Loucy (cell line): ENCODE measurements at regions not wholly inside any gene's neighbourhood (a gene's known extent, or its start where the extent isn't known, plus 50 kb on each side); places are given as distances from the start of the nearest gene placed in this dataset.

ENCODE experiments used
- H2AFZ ChIP-seq: fragments of 200-600 bp; sonication (generic); 2 replicates; pipeline ENCODE4 v1.6.0; 2016; ENCODE audit warnings: antibody characterized with exemption, mild to moderate bottlenecking, low read length, moderate library complexity
- H3F3A ChIP-seq: fragments of 200-600 bp; 2 replicates; pipeline ENCODE4 v1.6.0; 2016; ENCODE audit warnings: antibody characterized with exemption, low read depth, mild to moderate bottlenecking
- H3K27me3 ChIP-seq: fragments of 200-600 bp; sonication (generic); 2 replicates; pipeline ENCODE4 v1.6.1; 2014; ENCODE audit warnings: low read length, mild to moderate bottlenecking; ENCODE audit not compliant: insufficient read depth, poor library complexity, severe bottlenecking
- H3K36me3 ChIP-seq: fragments of 200-600 bp; sonication (generic); 2 replicates; pipeline ENCODE4 v1.6.1; 2016; ENCODE audit warnings: low read length; ENCODE audit not compliant: insufficient read depth
- H3K4me1 ChIP-seq: fragments of 200-600 bp; sonication (generic); 2 replicates; pipeline ENCODE4 v1.5.1; 2014; ENCODE audit warnings: low read length, mild to moderate bottlenecking; ENCODE audit not compliant: insufficient read depth, poor library complexity, severe bottlenecking
- H3K4me2 ChIP-seq: fragments of 200-600 bp; sonication (generic); 2 replicates; pipeline ENCODE4 v1.6.0; 2014; ENCODE audit warnings: antibody characterized with exemption, low read length, low read depth, mild to moderate bottlenecking; ENCODE audit not compliant: poor library complexity, severe bottlenecking
- H3K4me3 ChIP-seq: fragments of 200-600 bp; sonication (generic); 2 replicates; pipeline ENCODE4 v1.5.1; 2014; ENCODE audit warnings: low read length, mild to moderate bottlenecking, mixed read lengths; ENCODE audit not compliant: poor library complexity, severe bottlenecking
- H3K79me2 ChIP-seq: fragments of 200-600 bp; sonication (generic); 2 replicates; pipeline ENCODE4 v1.6.1; 2014; ENCODE audit warnings: low read length; ENCODE audit not compliant: insufficient read depth
- H3K9ac ChIP-seq: fragments of 200-600 bp; sonication (generic); 2 replicates; pipeline ENCODE4 v1.6.0; 2014; ENCODE audit warnings: mild to moderate bottlenecking, low read depth, low read length, moderate library complexity; ENCODE audit not compliant: poor library complexity, severe bottlenecking
- H3K9me2 ChIP-seq: fragments of 200-600 bp; sonication (generic); replicated peaks from 2 replicates; pipeline ENCODE4 v1.6.1; 2016; ENCODE audit warnings: low read depth, low read length, mixed read lengths
- H3K9me3 ChIP-seq: fragments of 200-600 bp; sonication (generic); 2 replicates; pipeline ENCODE4 v1.6.1; 2014; ENCODE audit warnings: mild to moderate bottlenecking, antibody characterized with exemption, low read length, low read depth; ENCODE audit not compliant: insufficient read depth
- H4K20me1 ChIP-seq: fragments of 200-600 bp; sonication (generic); 2 replicates; pipeline ENCODE4 v1.6.0; 2014; ENCODE audit warnings: antibody characterized with exemption, low read length, mild to moderate bottlenecking; ENCODE audit not compliant: insufficient read depth, poor library complexity, severe bottlenecking
- EZH2phosphoT487 ChIP-seq: fragments of 200-600 bp; IDR thresholded peaks from 2 replicates; pipeline ENCODE4 v1.6.1; 2018; ENCODE audit warnings: antibody characterized with exemption, mild to moderate bottlenecking, moderate library complexity, borderline replicate concordance
- TF ChIP-seq, protein P1 (sequence below): fragments of 200-600 bp; sonication (generic); conservative IDR thresholded peaks from 2 replicates; pipeline ENCODE4 v1.5.1; 2014; ENCODE audit warnings: mild to moderate bottlenecking, antibody characterized with exemption, low read length

DNA sequence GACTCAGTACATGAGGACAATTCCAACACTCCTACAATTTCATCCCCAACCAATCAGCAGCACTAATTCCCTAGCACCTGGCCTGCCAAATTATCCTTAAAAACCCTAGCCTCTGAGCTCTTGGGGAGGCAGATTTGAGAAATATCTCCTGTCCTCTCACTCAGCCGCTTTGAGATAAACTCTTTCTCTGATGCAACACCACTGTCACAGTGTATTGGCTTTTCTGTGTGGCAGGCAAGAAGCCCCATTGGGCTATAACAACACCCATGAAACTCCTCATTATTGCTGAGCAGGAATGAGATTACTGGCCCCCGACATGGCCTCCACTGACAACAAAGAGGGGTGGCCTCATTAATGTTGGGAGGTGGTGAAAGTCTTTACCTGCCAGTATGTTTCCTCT, 515.5 kb downstream of the HACE1 start:
- H3K36me3 ChIP-seq = no peaks in the 10 kb centered on the region
- no peaks in the 10 kb centered on the region for H3F3A ChIP-seq
- no peaks in the 10 kb centered on the region for H4K20me1 ChIP-seq
- H2AFZ ChIP-seq = no peak overlapping the region
- H3K27me3 ChIP-seq = no peaks in the 10 kb centered on the region
- H3K79me2 ChIP-seq = no peaks in the 10 kb centered on the region
- no peaks in the 10 kb centered on the region for H3K9me2 ChIP-seq
- no peaks in the 10 kb centered on the region for H3K4me1 ChIP-seq
- no peak overlapping the region for H3K4me2 ChIP-seq
- no peak overlapping the region for H3K9ac ChIP-seq
- H3K4me3 ChIP-seq = no peak overlapping the region
- H3K9me3 ChIP-seq = 0 out of 2 replicates have a peak, but pooled peaks cover 2% of the 10 kb centered on the region
- no peak for TF ChIP-seq EZH2phosphoT487
- TF ChIP-seq, protein P1, sequence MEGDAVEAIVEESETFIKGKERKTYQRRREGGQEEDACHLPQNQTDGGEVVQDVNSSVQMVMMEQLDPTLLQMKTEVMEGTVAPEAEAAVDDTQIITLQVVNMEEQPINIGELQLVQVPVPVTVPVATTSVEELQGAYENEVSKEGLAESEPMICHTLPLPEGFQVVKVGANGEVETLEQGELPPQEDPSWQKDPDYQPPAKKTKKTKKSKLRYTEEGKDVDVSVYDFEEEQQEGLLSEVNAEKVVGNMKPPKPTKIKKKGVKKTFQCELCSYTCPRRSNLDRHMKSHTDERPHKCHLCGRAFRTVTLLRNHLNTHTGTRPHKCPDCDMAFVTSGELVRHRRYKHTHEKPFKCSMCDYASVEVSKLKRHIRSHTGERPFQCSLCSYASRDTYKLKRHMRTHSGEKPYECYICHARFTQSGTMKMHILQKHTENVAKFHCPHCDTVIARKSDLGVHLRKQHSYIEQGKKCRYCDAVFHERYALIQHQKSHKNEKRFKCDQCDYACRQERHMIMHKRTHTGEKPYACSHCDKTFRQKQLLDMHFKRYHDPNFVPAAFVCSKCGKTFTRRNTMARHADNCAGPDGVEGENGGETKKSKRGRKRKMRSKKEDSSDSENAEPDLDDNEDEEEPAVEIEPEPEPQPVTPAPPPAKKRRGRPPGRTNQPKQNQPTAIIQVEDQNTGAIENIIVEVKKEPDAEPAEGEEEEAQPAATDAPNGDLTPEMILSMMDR = no peak

DNA sequence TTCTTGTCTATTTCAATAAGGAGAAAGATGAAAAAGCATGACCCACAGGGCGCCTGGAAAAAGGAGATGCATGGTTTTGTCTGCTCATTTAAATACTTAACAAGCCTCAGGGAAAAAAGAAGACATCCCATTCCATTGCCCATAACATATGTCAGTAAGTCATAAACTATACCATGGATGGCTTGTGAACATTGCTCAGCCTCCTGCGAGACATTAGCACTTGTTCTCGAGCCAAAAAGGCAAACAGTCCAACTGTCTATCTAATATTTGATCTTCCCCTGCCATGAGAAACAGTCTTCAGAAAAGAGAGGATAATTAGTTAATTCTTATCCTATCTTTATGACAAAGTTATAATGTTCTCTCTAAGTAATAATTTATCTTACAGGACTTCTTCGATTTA, 527.4 kb downstream of the HACE1 start:
- no peaks in the 10 kb centered on the region for H3F3A ChIP-seq
- H3K9me2 ChIP-seq = no peaks in the 10 kb centered on the region
- H3K4me2 ChIP-seq = no peak overlapping the region
- H3K27me3 ChIP-seq = no peaks in the 10 kb centered on the region
- no peaks in the 10 kb centered on the region for H3K4me1 ChIP-seq
- no peaks in the 10 kb centered on the region for H3K36me3 ChIP-seq
- TF ChIP-seq, protein P1 = no peak
- TF ChIP-seq EZH2phosphoT487 = no peak
- H3K79me2 ChIP-seq = no peaks in the 10 kb centered on the region
- H3K4me3 ChIP-seq = no peak overlapping the region
- no peak overlapping the region for H2AFZ ChIP-seq
- H3K9ac ChIP-seq = no peak overlapping the region
- no peaks in the 10 kb centered on the region for H3K9me3 ChIP-seq
- H4K20me1 ChIP-seq = no peaks in the 10 kb centered on the region

DNA sequence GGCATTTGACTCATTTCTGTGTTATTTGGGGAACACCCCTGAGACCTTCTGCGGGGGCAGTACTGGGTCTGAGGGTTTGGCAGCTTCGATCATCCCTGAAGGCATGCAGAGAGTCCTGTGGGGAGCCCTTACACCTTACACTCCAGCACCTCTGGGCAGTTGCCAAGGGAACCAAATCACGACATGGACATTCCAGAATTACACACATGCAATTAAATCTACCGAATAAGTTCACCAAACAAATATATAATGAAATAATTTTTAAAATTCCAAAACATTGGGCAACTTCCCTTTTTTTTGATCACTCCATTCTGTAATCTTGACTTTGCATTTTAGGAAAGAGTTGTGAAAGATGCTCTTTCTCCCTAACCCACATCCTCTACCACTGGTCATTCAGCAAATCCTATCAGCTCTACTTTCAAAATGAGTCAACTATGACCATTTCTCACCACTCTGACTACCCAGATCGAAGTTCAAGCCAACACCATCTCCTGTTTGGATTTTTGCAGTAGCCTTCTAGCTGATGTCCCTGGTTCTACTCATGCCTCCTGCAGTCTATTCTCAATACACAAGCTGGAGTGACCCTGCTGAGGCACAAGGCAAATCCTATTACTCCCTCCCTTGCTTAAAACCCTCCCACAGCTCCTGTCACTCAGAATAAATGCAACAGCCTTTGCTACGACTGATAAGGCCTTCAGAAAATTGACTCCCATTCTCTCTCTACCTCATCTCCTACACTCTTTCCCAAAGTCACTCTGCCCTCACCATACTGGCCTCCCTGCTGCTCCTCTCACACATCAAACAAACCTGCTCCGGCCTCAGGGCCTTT, 533.3 kb downstream of the HACE1 start:
- no peaks in the 10 kb centered on the region for H3K36me3 ChIP-seq
- no peaks in the 10 kb centered on the region for H3F3A ChIP-seq
- TF ChIP-seq EZH2phosphoT487 = no peak
- TF ChIP-seq, protein P1 = no peak
- H3K4me1 ChIP-seq = no peaks in the 10 kb centered on the region
- no peaks in the 10 kb centered on the region for H3K9me2 ChIP-seq
- H3K9ac ChIP-seq = no peak overlapping the region
- H3K79me2 ChIP-seq = no peaks in the 10 kb centered on the region
- no peak overlapping the region for H3K4me2 ChIP-seq
- H3K4me3 ChIP-seq = no peak overlapping the region
- peak overlapping the region; percentile 86 for H2AFZ ChIP-seq
- no peaks in the 10 kb centered on the region for H3K9me3 ChIP-seq
- H4K20me1 ChIP-seq = no peaks in the 10 kb centered on the region
- H3K27me3 ChIP-seq = no peaks in the 10 kb centered on the region
